GM12878 (cell line): ENCODE measurements at regions not wholly inside any gene's neighbourhood (a gene's known extent, or its start where the extent isn't known, plus 50 kb on each side); places are given as distances from the start of the nearest gene placed in this dataset.

ENCODE experiments used
- ATAC-seq: fragments of 200-7000 bp; cut with Tn5 transposase; 3 replicates; pipeline ENCODE4 v1.9.1; 2020; ENCODE audit warnings: mild to moderate bottlenecking, moderate library complexity
- BruUV-seq: library from RNA; stranded (reverse); fragments of 400-500 nt; replicated peaks from 2 replicates; lab custom pipeline; 2021; lab: Mats Ljungman, UMichigan
- CTCF ChIA-PET: fragments of 300-600 bp; sonication (Branson Sonifier 250); formaldehyde crosslinking; extraction: SDS; loops from one replicate; lab custom pipeline; 2021; ENCODE audit warnings: inconsistent platforms; lab: Yijun Ruan, JAX
- POLR2A ChIA-PET: fragments of 350-600 bp; formaldehyde crosslinking; extraction: SDS; loops from one replicate; lab custom pipeline; 2021; ENCODE audit warnings: inconsistent platforms; lab: Charles Lee
- RAD21 ChIA-PET: fragments of 300-600 bp; sonication (Branson Sonifier 250); formaldehyde crosslinking; loops from one replicate; lab custom pipeline; 2023; ENCODE audit warnings: antibody characterized with exemption; ENCODE audit not compliant: unreplicated experiment; lab: Charles Lee
- SMC1A ChIA-PET: fragments of 300-600 bp; sonication (Branson Sonifier 250); formaldehyde crosslinking; loops from one replicate; lab custom pipeline; 2023; ENCODE audit not compliant: unreplicated experiment, uncharacterized antibody; lab: Charles Lee
- DNase-seq: peaks from one replicate; pipeline ENCODE4 v3.0.0-alpha.2; 2011; ENCODE audit warnings: low read depth, low spot score
- FAIRE-seq: peaks from 3 replicates; lab custom pipeline; 2011; peaks lifted over from hg19 to GRCh38; lab: Jason Lieb, UNC
- H2AFZ ChIP-seq: 2 replicates; pipeline ENCODE4 v1.6.0; 2011; ENCODE audit warnings: low read depth, low read length, control low read depth; ENCODE audit not compliant: control insufficient read depth
- H3K27ac ChIP-seq: 2 replicates; pipeline ENCODE4 v1.5.1; 2011; ENCODE audit warnings: control low read depth; ENCODE audit not compliant: control insufficient read depth, insufficient read depth
- H3K27me3 ChIP-seq, 2 experiments: replicated peaks in 1 of 2; 2 replicates each; pipeline versions ENCODE4 v1.6.0 to v1.6.1; 2011; ENCODE audit warnings: low read length in 1 of 2; ENCODE audit not compliant: control insufficient read depth in 2 of 2, insufficient read depth in 2 of 2
- H3K36me3 ChIP-seq, 2 experiments: 2 replicates each; pipeline ENCODE4 v1.5.1; 2011; ENCODE audit warnings: low read length in 1 of 2; ENCODE audit not compliant: control insufficient read depth in 2 of 2, insufficient read depth in 2 of 2
- H3K4me1 ChIP-seq: 2 replicates; pipeline ENCODE4 v1.6.1; 2011; ENCODE audit warnings: mild to moderate bottlenecking, low read length, moderate library complexity, mixed read lengths; ENCODE audit not compliant: control insufficient read depth, insufficient read depth
- H3K4me2 ChIP-seq: 2 replicates; pipeline ENCODE4 v1.6.0; 2011; ENCODE audit warnings: control low read depth; ENCODE audit not compliant: control insufficient read depth, insufficient read depth
- H3K4me3 ChIP-seq: fragments of 200-600 bp; sonication (generic); 2 replicates; pipeline ENCODE4 v1.5.1; 2016
- H3K79me2 ChIP-seq: 2 replicates; pipeline ENCODE4 v1.6.0; 2011; ENCODE audit warnings: low read length; ENCODE audit not compliant: control insufficient read depth, insufficient read depth
- H3K9ac ChIP-seq: 2 replicates; pipeline ENCODE4 v1.8.0; 2011; ENCODE audit warnings: low read length, control low read depth, mixed read lengths; ENCODE audit not compliant: control insufficient read depth, insufficient read depth
- H3K9me3 ChIP-seq: replicated peaks from 3 replicates; pipeline ENCODE4 v1.5.1; 2011; ENCODE audit warnings: mild to moderate bottlenecking, low read length; ENCODE audit not compliant: control insufficient read depth, insufficient read depth
- H4K20me1 ChIP-seq: 2 replicates; pipeline ENCODE4 v1.6.0; 2011; ENCODE audit not compliant: control insufficient read depth, insufficient read depth
- CREB1 ChIP-seq: IDR thresholded peaks from 2 replicates; pipeline ENCODE4 v1.6.1; 2012; ENCODE audit warnings: low read depth, mild to moderate bottlenecking, inconsistent platforms
- E2F8 ChIP-seq: fragments of 450-650 bp; IDR thresholded peaks from 2 replicates; pipeline ENCODE4 v1.6.1; 2018; ENCODE audit warnings: mild to moderate bottlenecking, low read depth, moderate library complexity; ENCODE audit not compliant: partially characterized antibody
- EED ChIP-seq: sonication (generic); IDR thresholded peaks from 2 replicates; pipeline ENCODE4 v1.6.1; 2016; ENCODE audit warnings: antibody characterized with exemption, low read depth
- HSF1 ChIP-seq: fragments of 150-350 bp; IDR thresholded peaks from 2 replicates; pipeline ENCODE4 v1.6.1; 2014; ENCODE audit warnings: mild to moderate bottlenecking, low read depth, low read length
- IKZF1 ChIP-seq: fragments of 450-650 bp; conservative IDR thresholded peaks from 2 replicates; pipeline ENCODE4 v1.6.1; 2017; ENCODE audit warnings: antibody characterized with exemption, mild to moderate bottlenecking
- JUNB ChIP-seq: IDR thresholded peaks from 2 replicates; pipeline ENCODE4 v1.6.1; 2016; ENCODE audit warnings: antibody characterized with exemption, mild to moderate bottlenecking
- LARP7 ChIP-seq: fragments of 450-650 bp; IDR thresholded peaks from 2 replicates; pipeline ENCODE4 v1.6.1; 2017; ENCODE audit warnings: mild to moderate bottlenecking
- NRF1 ChIP-seq: conservative IDR thresholded peaks from 2 replicates; pipeline ENCODE4 v1.6.1; 2011; ENCODE audit warnings: mild to moderate bottlenecking, low read depth, low read length, improper control_type of control experiment
- RELB ChIP-seq: fragments of 450-650 bp; IDR thresholded peaks from 2 replicates; pipeline ENCODE4 v1.6.1; 2017; ENCODE audit warnings: low read depth, mild to moderate bottlenecking, moderate library complexity
- RFX5 ChIP-seq: IDR thresholded peaks from 2 replicates; pipeline ENCODE4 v1.6.1; 2011; ENCODE audit warnings: low read depth, low read length, improper control_type of control experiment
- TCF12 ChIP-seq: IDR thresholded peaks from 2 replicates; pipeline ENCODE4 v1.6.1; 2011; ENCODE audit warnings: low read depth, mild to moderate bottlenecking, low read length
- ZZZ3 ChIP-seq: IDR thresholded peaks from 2 replicates; pipeline ENCODE4 v1.6.1; 2011; ENCODE audit warnings: low read depth; ENCODE audit not compliant: control insufficient read depth, insufficient read length
- WGBS: methylation state at CpG from one replicate; pipeline ENCODE4 v1.1.6; 2016; ENCODE audit warnings: low lambda C conversion rate; ENCODE audit not compliant: insufficient replicate concordance, insufficient coverage; ENCODE audit errors: missing lambda C conversion rate; 5-methylcytosine and 5-hydroxymethylcytosine counted together
- in situ Hi-C: fragments of 300-500 bp; cut with MboI; formaldehyde crosslinking; loops from 9 replicates; pipeline ENCODE4 v1.14.3; 2018; ENCODE audit warnings: mixed read lengths
- intact Hi-C: fragments of 100-400 bp; cut with micrococcal nuclease; formaldehyde crosslinking; loops from one replicate; pipeline ENCODE4 v1.14.2; 2022; ENCODE audit not compliant: unreplicated experiment
- TF ChIP-seq, protein P1 (sequence below): IDR thresholded peaks from 2 replicates; pipeline ENCODE4 v1.6.1; 2012; ENCODE audit warnings: mild to moderate bottlenecking, low read depth, low read length

GRCh38 chr7:3135626-3136025 is 92.0 kb upstream of the CARD11 start:
- Histone ChIP-seq H3K27ac (no peak overlapping the region), H3K4me3 (no peak overlapping the region), H2AFZ (no peak overlapping the region), H3K4me1 (no peaks in the 10 kb centered on the region), H3K36me3 (no peaks in the 10 kb centered on the region), H3K27me3 (no peaks in the 10 kb centered on the region), H3K9ac (no peak overlapping the region), H4K20me1 (no peaks in the 10 kb centered on the region), H3K79me2 (no peaks in the 10 kb centered on the region), H3K4me2 (no peak overlapping the region), H3K9me3 (no peaks in the 10 kb centered on the region; the same call in 2 of the 3 replicates)
- no peak for TF ChIP-seq NRF1
- no peak for TF ChIP-seq IKZF1
- TF ChIP-seq, protein P1, sequence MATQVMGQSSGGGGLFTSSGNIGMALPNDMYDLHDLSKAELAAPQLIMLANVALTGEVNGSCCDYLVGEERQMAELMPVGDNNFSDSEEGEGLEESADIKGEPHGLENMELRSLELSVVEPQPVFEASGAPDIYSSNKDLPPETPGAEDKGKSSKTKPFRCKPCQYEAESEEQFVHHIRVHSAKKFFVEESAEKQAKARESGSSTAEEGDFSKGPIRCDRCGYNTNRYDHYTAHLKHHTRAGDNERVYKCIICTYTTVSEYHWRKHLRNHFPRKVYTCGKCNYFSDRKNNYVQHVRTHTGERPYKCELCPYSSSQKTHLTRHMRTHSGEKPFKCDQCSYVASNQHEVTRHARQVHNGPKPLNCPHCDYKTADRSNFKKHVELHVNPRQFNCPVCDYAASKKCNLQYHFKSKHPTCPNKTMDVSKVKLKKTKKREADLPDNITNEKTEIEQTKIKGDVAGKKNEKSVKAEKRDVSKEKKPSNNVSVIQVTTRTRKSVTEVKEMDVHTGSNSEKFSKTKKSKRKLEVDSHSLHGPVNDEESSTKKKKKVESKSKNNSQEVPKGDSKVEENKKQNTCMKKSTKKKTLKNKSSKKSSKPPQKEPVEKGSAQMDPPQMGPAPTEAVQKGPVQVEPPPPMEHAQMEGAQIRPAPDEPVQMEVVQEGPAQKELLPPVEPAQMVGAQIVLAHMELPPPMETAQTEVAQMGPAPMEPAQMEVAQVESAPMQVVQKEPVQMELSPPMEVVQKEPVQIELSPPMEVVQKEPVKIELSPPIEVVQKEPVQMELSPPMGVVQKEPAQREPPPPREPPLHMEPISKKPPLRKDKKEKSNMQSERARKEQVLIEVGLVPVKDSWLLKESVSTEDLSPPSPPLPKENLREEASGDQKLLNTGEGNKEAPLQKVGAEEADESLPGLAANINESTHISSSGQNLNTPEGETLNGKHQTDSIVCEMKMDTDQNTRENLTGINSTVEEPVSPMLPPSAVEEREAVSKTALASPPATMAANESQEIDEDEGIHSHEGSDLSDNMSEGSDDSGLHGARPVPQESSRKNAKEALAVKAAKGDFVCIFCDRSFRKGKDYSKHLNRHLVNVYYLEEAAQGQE: no peak
- no peak for TF ChIP-seq CREB1
- TF ChIP-seq LARP7: no peak
- TF ChIP-seq RELB: no peak
- no peak for TF ChIP-seq JUNB
- no peak for TF ChIP-seq HSF1
- TF ChIP-seq TCF12: no peak
- no peak for TF ChIP-seq ZZZ3
- no peak for TF ChIP-seq E2F8
- no peak for TF ChIP-seq EED
- TF ChIP-seq RFX5: no peak
- WGBS: 59% methylated on average over 6 of the region's 6 CpGs
- ChIA-PET SMC1A (interaction anchor here (1.5 kb wide), 1 partner anchor 18 kb away, joined by 4 read pairs; no protein-coding TSS in a partner anchor), POLR2A (interaction anchor here (0.6 kb wide), 1 partner anchor 79 kb away, joined by 6 read pairs; no protein-coding TSS in a partner anchor), RAD21 (no interaction called here), CTCF (interaction anchor here (0.8 kb wide), 1 partner anchor 171 kb away, joined by 3 read pairs; no protein-coding TSS in a partner anchor)
- in situ Hi-C loops (no loop called here), intact Hi-C loops (no loop called here)
- no peak for DNase-seq
- ATAC-seq: no peak
- FAIRE-seq: no peak
- BruUV-seq: no TSS peak
